ENCODE measurements at regions not wholly inside any gene's neighbourhood (a gene's known extent, or its start where the extent isn't known, plus 50 kb on each side); places are given as distances from the start of the nearest gene placed in this dataset.

DNA sequence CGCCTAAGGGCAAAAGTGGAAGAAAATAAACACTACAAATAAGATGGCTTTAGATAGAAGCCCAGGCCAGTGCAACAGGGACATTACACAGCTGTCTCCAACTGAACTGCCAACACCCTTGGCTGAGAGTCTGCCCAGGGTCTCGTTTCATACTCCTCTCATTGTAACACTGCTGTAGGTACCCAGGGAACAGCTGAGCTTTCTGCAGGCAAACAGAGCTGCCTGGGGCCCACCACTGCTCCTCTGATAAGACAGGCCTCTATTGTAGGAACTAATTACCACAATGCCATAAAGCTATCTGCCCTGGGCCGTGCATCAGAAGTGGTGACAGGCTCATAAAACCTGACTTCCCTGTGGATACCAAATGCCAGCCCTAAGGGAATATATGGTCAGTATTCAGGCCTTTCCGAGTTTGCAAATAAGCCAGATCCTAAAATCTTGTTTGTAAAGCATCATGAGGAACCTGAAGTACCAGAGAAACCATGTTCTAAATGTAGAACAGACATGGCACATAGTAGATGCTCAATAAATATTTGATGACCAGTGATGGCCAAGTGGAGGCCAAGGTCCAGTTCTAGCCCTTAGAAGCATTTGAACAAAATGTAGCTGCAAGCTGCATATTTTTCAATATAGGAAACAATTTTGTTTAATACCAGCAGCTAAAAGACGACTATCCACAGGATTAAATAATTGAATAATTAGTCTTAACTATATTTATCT is 84.3 kb upstream of the NEO1 start:
- H3K4me3 ChIP-seq (ENCODE audit: low read depth, low read length) = no peak overlapping the region
- TF ChIP-seq, protein P1, sequence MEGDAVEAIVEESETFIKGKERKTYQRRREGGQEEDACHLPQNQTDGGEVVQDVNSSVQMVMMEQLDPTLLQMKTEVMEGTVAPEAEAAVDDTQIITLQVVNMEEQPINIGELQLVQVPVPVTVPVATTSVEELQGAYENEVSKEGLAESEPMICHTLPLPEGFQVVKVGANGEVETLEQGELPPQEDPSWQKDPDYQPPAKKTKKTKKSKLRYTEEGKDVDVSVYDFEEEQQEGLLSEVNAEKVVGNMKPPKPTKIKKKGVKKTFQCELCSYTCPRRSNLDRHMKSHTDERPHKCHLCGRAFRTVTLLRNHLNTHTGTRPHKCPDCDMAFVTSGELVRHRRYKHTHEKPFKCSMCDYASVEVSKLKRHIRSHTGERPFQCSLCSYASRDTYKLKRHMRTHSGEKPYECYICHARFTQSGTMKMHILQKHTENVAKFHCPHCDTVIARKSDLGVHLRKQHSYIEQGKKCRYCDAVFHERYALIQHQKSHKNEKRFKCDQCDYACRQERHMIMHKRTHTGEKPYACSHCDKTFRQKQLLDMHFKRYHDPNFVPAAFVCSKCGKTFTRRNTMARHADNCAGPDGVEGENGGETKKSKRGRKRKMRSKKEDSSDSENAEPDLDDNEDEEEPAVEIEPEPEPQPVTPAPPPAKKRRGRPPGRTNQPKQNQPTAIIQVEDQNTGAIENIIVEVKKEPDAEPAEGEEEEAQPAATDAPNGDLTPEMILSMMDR (IDR thresholded peaks at IDR 0.05; ENCODE audit: insufficient read depth, low read length) = no peak
- DNase-seq (ENCODE audit: low read depth) = no peak

- TF ChIP-seq, protein P1 (IDR thresholded peaks at IDR 0.05; ENCODE audit: insufficient read depth, low read length) = no peak
- no peak for DNase-seq (ENCODE audit: low read depth)
These were observed 84.9 kb upstream of the NEO1 start for GRCh38 chr15:72967397-72967796.

GRCh38 chr15:72966641-72967040 is 85.6 kb upstream of the NEO1 start:
- no peak for DNase-seq (ENCODE audit: low read depth)
- TF ChIP-seq, protein P1 (IDR thresholded peaks at IDR 0.05; ENCODE audit: insufficient read depth, low read length) = no peak
- no peak overlapping the region for H3K4me3 ChIP-seq (ENCODE audit: low read depth, low read length)

More at GRCh38 chr15:72967397-72967796, 84.9 kb upstream of the NEO1 start:
- H3K4me3 ChIP-seq (ENCODE audit: low read depth, low read length) = no peak overlapping the region

DNA sequence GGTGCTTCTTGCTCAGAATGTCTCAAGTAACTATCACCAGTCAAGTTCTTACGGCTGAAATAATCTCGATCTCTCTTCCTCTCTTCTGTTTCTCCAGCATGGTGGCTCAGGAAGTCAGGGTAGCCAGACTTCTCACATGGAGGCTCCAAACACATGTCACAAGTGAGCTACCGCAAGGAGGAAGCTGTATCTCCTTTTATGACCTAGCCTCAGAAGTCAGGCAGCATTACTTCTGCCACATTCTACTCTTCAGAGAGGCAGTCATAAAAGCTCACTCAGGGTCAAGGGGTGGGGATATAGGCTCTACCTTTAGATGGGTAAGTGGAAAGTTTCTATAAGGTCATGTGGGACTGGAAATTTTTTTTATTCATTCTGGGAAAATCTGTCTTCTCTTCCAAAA is 86.6 kb upstream of the NEO1 start:
- no peak overlapping the region for H3K4me3 ChIP-seq (ENCODE audit: low read depth, low read length)
- no peak for DNase-seq (ENCODE audit: low read depth)
- TF ChIP-seq, protein P1 (IDR thresholded peaks at IDR 0.05; ENCODE audit: insufficient read depth, low read length) = no peak

GRCh38 chr15:72964542-72964941 is 87.7 kb upstream of the NEO1 start:
- no peak overlapping the region for H3K4me3 ChIP-seq (ENCODE audit: low read depth, low read length)
- DNase-seq (ENCODE audit: low read depth) = no peak
- TF ChIP-seq, protein P1 (IDR thresholded peaks at IDR 0.05; ENCODE audit: insufficient read depth, low read length) = no peak

- TF ChIP-seq, protein P1 (IDR thresholded peaks at IDR 0.05; ENCODE audit: insufficient read depth, low read length) = no peak
- no peak overlapping the region for H3K4me3 ChIP-seq (ENCODE audit: low read depth, low read length)
- no peak for DNase-seq (ENCODE audit: low read depth)
These were observed 88.1 kb upstream of the NEO1 start for GRCh38 chr15:72964135-72964534.

All from fibroblast of the aortic adventitia (primary cell).